ENCODE measurements at regions not wholly inside any gene's neighbourhood (a gene's known extent, or its start where the extent isn't known, plus 50 kb on each side); places are given as distances from the start of the nearest gene placed in this dataset.

GRCh38 chr3:150264561-150265279 lies 143.4 kb upstream of the TSC22D2 start:
- no peaks in the 10 kb centered on the region for H3K36me3 ChIP-seq
- no peak overlapping the region for H3K4me3 ChIP-seq
- peaks cover 0 to 9% (median 2%) of the 10 kb centered on the region in 3 donors for H3K4me1 ChIP-seq
- ATAC-seq = no peak
- H3K9me3 ChIP-seq = no peaks in the 10 kb centered on the region
- TF ChIP-seq POLR2A (IDR thresholded peaks at IDR 0.05) (no peak), POLR2AphosphoS5 (IDR thresholded peaks at IDR 0.05) (no peak), EP300 (IDR thresholded peaks at IDR 0.05) (no peak), CTCF (IDR thresholded peaks at IDR 0.05) (no peak)
- no peak overlapping the region for H3K27ac ChIP-seq
- no peaks in the 10 kb centered on the region for H3K27me3 ChIP-seq
- 46 to 57% methylated on average over 5 to 6 of the region's 6 CpGs for WGBS, 2 donors (ENCODE audit: low coverage in 1 of 2)

DNA sequence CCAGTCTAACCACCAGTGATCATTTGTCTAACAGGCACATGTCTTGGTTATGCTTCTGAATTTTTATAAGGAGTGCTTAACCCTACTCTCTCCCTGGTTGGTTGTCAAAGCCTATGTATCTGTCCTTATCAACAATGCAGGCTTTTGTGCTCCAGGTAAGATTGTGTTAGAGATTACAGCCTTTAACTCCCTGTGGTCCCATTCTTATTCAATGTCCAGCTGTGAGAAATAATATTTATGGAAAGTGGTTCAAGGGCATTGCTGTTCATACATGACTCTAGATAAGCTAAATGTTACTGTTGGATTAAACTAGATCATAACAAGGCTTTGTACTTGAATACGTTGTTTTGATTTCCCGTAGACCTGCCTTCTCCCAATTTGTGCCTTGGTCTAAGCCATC lies 146.1 kb upstream of the TSC22D2 start:
- WGBS, 2 donors (ENCODE audit: low coverage in 1 of 2) = 93 to 100% methylated on average over 2 of the region's 2 CpGs
- Histone ChIP-seq H3K36me3 (no peaks in the 10 kb centered on the region), H3K9me3 (no peaks in the 10 kb centered on the region), H3K27ac (no peak overlapping the region), H3K27me3 (no peaks in the 10 kb centered on the region), H3K4me3 (no peak overlapping the region), H3K4me1 (peaks cover 0 to 9% (median 2%) of the 10 kb centered on the region in 3 donors)
- TF ChIP-seq CTCF (IDR thresholded peaks at IDR 0.05) = no peak
- TF ChIP-seq POLR2A (IDR thresholded peaks at IDR 0.05) = no peak
- no peak for TF ChIP-seq EP300 (IDR thresholded peaks at IDR 0.05)
- no peak for TF ChIP-seq POLR2AphosphoS5 (IDR thresholded peaks at IDR 0.05)
- no peak for ATAC-seq

- TF ChIP-seq POLR2A (IDR thresholded peaks at IDR 0.05) = no peak
- TF ChIP-seq CTCF (IDR thresholded peaks at IDR 0.05) = no peak
- TF ChIP-seq EP300 (IDR thresholded peaks at IDR 0.05) = no peak
- TF ChIP-seq POLR2AphosphoS5 (IDR thresholded peaks at IDR 0.05) = no peak
- H3K4me3 ChIP-seq = no peak overlapping the region
- 78 to 80% methylated on average over 2 of the region's 2 CpGs for WGBS, 2 donors (ENCODE audit: low coverage in 1 of 2)
Observed at GRCh38 chr3:150261418-150261817, 146.7 kb upstream of the TSC22D2 start.

DNA sequence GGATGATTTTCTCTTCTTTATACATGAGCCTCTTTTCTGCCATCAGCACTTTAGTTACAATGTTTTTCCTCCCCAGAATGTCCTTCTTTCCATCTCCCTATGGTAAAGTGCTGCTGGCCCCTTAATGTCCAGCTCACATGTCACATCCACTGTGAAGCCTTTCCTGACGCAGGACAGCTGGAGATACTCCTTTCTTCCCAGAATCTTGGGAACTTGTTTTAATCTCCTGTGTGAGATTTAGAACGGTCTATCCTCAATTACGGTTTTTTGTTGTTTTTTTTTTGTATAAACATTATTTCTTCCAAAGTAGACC lies 147.7 kb upstream of the TSC22D2 start:
- WGBS, 2 donors (ENCODE audit: low coverage in 1 of 2) = 38 to 57% methylated on average over 3 of the region's 3 CpGs
- H3K27ac ChIP-seq = no peak overlapping the region
- no peak for ATAC-seq
- peaks cover under 1 to 11% (median 1%) of the 10 kb centered on the region in 3 donors for H3K4me1 ChIP-seq
- H3K36me3 ChIP-seq = no peaks in the 10 kb centered on the region
- no peaks in the 10 kb centered on the region for H3K27me3 ChIP-seq
- no peaks in the 10 kb centered on the region for H3K9me3 ChIP-seq
- TF ChIP-seq POLR2A (IDR thresholded peaks at IDR 0.05) (no peak), EP300 (IDR thresholded peaks at IDR 0.05) (no peak), POLR2AphosphoS5 (IDR thresholded peaks at IDR 0.05) (no peak), CTCF (IDR thresholded peaks at IDR 0.05) (no peak)
- H3K4me3 ChIP-seq = no peak overlapping the region

More at GRCh38 chr3:150261418-150261817, 146.7 kb upstream of the TSC22D2 start:
- Histone ChIP-seq H3K9me3 (no peaks in the 10 kb centered on the region), H3K27me3 (no peaks in the 10 kb centered on the region), H3K27ac (no peak overlapping the region), H3K4me1 (peaks cover 0 to 9% (median 2%) of the 10 kb centered on the region in 3 donors), H3K36me3 (no peaks in the 10 kb centered on the region)
- ATAC-seq = no peak

Measured in gastroesophageal sphincter (tissue), 4 donors.